ENCODE measurements at regions not wholly inside any gene's neighbourhood (a gene's known extent, or its start where the extent isn't known, plus 50 kb on each side); places are given as distances from the start of the nearest gene placed in this dataset.

DNA sequence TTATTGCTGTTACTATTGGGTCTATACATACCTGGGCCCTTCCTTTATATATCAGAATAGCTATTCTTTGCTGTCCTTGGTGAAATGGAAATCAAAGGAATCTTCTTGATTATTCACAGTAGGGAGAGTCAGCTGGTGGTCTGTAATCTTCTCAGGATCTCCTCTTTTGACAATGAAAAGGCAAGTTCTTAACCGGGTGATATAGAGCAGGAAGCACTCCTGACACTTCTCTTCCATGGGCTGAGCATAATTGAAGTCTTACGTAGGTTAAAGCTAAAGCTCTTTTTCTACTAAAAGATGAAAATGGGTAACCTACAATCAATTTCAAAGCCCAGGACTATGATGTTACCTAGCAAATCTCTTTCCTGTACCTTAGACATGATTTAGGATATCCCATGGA, 274.9 kb upstream of the LCORL start:
- TF ChIP-seq POLR2AphosphoS5 (IDR thresholded peaks at IDR 0.05) (no peak), CTCF (IDR thresholded peaks at IDR 0.05) (no peak)

Measured in transverse colon (tissue), 4 donors.